ENCODE measurements at regions not wholly inside any gene's neighbourhood (a gene's known extent, or its start where the extent isn't known, plus 50 kb on each side); places are given as distances from the start of the nearest gene placed in this dataset.
"Not testable (repeated sequence)": the region's sequence is repeated elsewhere in the genome, so short reads cannot be mapped to it uniquely, and the experiment has no call there.

GRCh38 chr5:111631328-111631727, 119.0 kb upstream of the STARD4 start:
- no peak for DNase-seq (ENCODE audit: low read depth)

DNA sequence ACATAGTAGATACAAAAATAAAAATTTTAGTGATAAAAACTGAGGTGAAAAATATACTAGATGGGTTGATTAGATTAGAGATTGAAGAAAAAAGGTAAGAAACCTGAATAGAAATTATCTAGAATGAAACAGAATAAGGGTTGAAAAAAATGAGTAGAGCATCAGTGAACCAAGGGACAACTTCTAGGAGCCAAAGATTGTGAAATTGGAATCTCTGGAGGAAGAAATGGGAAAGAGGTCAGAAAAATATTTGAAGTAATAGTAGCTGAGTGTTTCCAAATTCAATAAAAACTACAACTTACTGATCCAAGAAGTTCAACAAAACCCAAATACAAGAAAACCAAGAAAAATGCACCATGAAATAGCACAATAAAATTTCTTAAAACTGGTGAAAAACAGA, 116.6 kb upstream of the STARD4 start:
- DNase-seq (ENCODE audit: low read depth), result no peak

DNA sequence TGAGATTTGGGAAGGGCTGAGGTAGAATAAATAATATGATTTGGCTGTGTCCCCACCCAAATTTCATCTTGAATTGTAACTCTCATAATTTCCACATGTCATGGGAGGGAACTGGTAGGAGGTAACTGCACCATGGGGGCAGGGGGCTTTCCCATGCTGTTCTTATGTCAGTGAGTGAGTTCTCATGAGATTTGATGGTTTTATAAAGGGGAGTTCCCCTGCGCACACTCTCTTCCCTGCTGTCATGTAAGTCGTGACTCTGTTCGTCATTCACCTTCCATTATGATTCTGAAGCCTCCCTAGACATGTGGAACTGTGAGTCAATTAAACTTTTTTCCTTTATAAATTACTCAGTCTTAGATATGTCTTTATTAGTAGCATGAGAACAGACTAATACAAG, 115.5 kb upstream of the STARD4 start:
- peak; percentile 39 for DNase-seq (ENCODE audit: low read depth)

GRCh38 chr5:111626473-111627148, 114.3 kb upstream of the STARD4 start:
- DNase-seq (ENCODE audit: low read depth), result no peak

DNA sequence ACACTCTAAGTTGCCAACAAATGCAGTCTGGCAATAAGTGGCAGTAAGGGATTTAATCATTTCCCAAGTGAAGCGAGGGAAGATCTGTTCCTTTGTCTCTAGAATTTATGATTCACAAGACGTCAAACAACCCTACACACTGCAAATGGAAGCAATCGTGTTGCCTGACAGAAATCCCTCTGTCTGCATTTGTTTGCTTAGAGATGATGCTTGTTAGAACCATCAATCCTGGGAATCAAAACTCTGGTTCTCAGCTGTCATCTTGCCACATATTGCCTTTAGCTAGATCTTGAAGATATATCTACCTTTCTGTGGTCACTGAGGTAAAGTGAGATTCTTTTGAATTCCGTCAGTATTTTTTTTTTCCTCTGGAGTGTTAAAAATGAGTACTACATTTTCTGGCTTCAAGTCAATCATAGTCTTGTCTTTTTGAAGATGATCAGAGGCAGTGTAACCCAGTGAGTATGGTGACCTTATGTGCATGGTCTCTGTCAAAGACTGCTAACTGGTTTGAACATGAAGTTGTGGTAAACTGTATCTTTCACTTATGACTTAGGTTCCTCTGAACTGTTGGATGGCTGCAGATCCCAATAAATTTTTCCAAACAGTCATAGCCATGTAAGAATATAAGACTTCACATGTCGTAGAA, 106.4 kb upstream of the STARD4 start:
- DNase-seq (ENCODE audit: low read depth), result no peak

GRCh38 chr5:111615054-111615453, 102.7 kb upstream of the STARD4 start:
- no peak for DNase-seq (ENCODE audit: low read depth)

DNA sequence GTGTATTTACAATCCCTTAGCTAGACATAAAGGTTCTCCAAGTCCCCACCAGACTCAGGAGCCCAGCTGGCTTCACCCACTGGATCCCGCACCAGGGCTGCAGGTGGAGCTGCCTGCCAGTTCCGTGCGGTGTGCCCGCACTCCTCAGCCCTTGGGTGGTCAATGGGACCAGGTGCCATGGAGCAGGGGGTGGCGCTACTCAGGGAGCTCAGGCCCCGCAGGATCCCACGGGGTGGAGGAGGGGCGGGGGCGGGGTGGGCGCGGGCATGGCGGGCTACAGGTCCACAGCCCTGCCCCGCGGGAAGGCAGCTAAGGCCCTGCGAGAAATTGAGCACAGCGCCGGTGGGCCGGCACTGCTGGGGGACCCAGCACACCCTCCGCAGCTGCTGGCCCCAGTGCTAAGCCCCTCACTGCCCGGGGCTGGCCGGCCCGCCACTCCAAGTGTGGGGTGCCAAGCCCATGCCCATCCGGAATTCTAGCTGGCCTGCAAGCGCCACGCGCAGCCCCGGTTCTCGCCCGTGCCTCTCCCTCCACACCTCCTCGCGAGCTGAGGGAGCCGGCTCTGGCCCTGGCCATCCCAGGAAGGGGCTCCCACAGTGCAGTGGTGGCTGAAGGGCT, 99.8 kb upstream of the STARD4 start:
- DNase-seq (ENCODE audit: low read depth), result not testable (repeated sequence)

GRCh38 chr5:111606194-111606593, 93.9 kb upstream of the STARD4 start:
- no peak for DNase-seq (ENCODE audit: low read depth)

DNA sequence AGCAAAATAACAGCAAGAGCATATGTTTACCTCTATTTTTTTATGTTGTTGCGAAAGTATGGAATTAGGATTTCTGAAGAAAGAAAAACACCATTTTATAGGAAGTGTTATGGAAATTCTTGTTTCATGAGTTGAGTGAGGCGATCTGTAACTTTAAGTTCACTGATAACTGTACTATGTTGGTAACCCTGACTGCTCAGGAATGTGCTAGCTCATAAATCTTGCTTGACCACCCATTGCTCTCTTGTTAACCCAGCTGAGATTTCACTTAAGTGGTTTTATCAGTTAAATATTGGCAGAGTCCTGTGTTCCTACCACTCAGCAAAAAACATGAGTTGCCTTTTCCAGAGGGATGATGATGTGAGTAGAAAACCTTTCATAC, 91.1 kb upstream of the STARD4 start:
- DNase-seq (ENCODE audit: low read depth), result no peak

DNA sequence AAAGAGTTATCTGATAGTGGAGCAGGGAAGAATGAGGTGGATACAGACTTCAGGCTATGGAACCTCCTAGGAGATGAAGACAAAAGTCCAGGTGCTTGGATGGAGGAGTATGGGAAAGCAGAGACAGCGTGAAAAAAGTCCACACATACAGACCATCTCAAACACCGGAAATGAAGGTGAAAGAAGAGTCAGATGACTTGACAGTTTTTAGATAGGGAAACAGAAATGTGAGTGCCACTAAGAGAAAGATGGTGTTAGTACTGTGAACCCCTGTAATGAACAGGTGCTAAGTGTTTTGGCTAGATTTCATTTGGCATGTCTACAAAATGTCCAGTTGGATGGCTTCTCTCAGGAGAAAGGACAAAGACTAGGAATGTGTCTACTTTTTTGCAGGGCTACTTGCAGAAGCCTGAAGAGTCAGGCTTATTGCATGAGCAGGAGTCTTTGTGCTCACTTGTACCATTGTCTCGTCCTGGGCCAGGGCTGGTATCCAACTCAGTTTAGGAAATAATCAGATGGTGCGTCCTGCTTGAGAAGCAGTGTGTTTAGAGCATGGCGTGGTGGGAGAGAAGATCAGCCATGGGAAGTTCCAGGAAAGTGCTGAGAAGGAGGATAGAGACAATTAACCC, 90.6 kb upstream of the STARD4 start:
- no peak for DNase-seq (ENCODE audit: low read depth)

DNA sequence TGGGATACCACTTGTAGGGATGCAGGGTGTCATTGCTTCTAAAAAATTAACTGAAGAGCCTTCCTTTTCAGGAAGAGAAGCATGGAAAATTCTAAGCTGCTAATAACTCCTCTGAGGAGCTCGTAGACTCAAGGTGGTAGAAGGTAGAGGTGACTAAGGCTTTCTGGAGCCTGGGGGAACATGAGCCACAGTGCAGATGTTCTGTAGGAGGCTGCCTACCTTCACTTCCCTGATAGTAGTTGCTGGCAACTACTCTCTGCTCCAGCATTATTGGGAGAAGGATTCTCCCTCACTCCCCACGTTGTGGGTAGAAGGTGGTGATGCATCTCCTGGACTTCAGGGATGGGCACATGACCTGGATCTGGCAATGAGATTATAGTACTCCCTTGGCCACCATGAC, 86.7 kb upstream of the STARD4 start:
- no peak for DNase-seq (ENCODE audit: low read depth)

GRCh38 chr5:111597491-111597890, 85.2 kb upstream of the STARD4 start:
- DNase-seq (ENCODE audit: low read depth), result no peak

GRCh38 chr5:111596705-111597104, 84.4 kb upstream of the STARD4 start:
- DNase-seq (ENCODE audit: low read depth), result no peak

GRCh38 chr5:111595425-111595824, 83.1 kb upstream of the STARD4 start:
- DNase-seq (ENCODE audit: low read depth), result no peak

DNA sequence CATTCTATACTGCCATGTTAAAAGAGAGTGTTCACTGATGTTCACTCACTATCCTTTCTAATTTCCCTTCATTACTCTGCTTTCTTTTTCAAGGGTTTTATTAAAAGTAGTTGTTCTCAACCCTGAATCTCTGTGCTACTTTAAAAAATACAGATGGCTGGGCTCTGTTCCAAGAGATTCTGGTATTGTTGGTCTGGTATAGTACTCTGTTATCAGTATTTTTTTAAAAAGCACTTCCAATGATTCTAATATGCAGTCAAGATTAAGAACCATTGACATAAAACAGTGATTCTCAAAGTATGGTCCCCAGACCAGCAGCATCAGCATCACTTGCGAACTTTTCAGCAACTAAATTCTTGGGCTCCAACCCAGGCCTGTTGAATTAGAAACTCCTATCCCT, 77.0 kb upstream of the STARD4 start:
- no peak for DNase-seq (ENCODE audit: low read depth)

- DNase-seq (ENCODE audit: low read depth), result no peak
These were observed 75.4 kb upstream of the STARD4 start for GRCh38 chr5:111587728-111588127.

DNA sequence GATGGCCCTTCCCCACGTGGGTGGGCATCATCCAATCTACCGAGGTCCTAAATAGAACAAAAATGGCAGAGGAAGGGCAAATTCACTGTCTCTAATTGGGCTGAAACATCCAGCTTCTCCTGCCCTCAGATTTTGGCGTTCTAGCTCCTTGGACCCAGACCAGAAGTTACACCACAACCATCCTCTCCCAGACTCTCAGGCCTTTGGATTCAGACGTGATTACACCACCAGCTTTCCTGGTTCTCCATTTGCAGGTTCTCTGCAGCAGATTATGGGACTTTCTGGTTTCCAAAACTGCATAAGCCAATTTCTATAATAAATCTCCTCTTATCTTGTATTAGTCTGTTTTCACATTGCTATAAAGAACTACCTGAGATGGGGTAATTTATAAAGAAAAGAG, 73.6 kb upstream of the STARD4 start:
- no peak for DNase-seq (ENCODE audit: low read depth)

DNA sequence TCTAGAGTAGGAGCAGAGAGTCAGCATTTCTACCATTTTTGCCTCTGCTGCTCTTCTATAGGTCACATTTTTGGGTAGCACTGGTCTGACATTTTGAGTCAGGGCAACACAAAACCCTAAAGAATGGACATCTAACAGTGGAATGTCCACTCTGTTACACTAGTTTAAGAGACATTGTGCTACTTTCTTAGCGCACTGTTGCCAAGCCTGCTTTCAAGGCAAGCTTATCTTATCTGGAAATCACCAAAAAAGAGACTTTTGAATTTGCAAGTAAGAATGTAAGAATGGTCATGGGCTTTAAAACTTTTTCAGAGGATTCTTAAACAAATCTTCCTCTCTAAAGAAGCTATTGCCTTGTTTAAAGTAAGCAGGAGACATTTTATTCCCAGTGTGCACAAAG, 73.0 kb upstream of the STARD4 start:
- DNase-seq (ENCODE audit: low read depth), result no peak

GRCh38 chr5:111584651-111585050, 72.3 kb upstream of the STARD4 start:
- no peak for DNase-seq (ENCODE audit: low read depth)

GRCh38 chr5:111583758-111584203, 71.4 kb upstream of the STARD4 start:
- no peak for DNase-seq (ENCODE audit: low read depth)

- no peak for DNase-seq (ENCODE audit: low read depth)
These were observed 70.8 kb upstream of the STARD4 start for GRCh38 chr5:111582993-111583601.

GRCh38 chr5:111582451-111582850, 70.1 kb upstream of the STARD4 start:
- no peak for DNase-seq (ENCODE audit: low read depth)

GRCh38 chr5:111580956-111581355, 68.6 kb upstream of the STARD4 start:
- DNase-seq (ENCODE audit: low read depth), result no peak

Measured in activated T-cell treated with anti-CD3 and anti-CD28 coated beads for 48 hours (primary cell).